AG10803 (cell line): ENCODE measurements at regions not wholly inside any gene's neighbourhood (a gene's known extent, or its start where the extent isn't known, plus 50 kb on each side); places are given as distances from the start of the nearest gene placed in this dataset.
"Not testable (repeated sequence)": the region's sequence is repeated elsewhere in the genome, so short reads cannot be mapped to it uniquely, and the experiment has no call there.

ENCODE experiments used
- DNase-seq: peaks from one replicate; pipeline ENCODE4 v3.0.0; 2010; ENCODE audit warnings: low read depth
- H3K4me3 ChIP-seq: 2 replicates; pipeline ENCODE4 v1.5.1; 2011; ENCODE audit warnings: mild to moderate bottlenecking, low read length, control low read depth
- CTCF ChIP-seq: conservative IDR thresholded peaks from 2 replicates; pipeline ENCODE4 v1.5.1; 2011; ENCODE audit warnings: mild to moderate bottlenecking, low read length, control low read depth, inconsistent platforms

GRCh38 chr1:212166644-212167043 lies 118.6 kb upstream of the PPP2R5A start:
- H3K4me3 ChIP-seq: no peak overlapping the region
- DNase-seq: no peak
- TF ChIP-seq CTCF: no peak

- DNase-seq: peak; percentile 92
- TF ChIP-seq CTCF: no peak
- no peak overlapping the region for H3K4me3 ChIP-seq
Observed at GRCh38 chr1:212167098-212167497, 118.1 kb upstream of the PPP2R5A start.

- TF ChIP-seq CTCF: no peak
- no peak overlapping the region for H3K4me3 ChIP-seq
- no peak for DNase-seq
Observed at GRCh38 chr1:212173567-212173966, 111.6 kb upstream of the PPP2R5A start.

- H3K4me3 ChIP-seq, DNase-seq: not testable (repeated sequence)
Observed at GRCh38 chr1:212174295-212174694, 110.9 kb upstream of the PPP2R5A start.

- TF ChIP-seq CTCF: no peak
- DNase-seq: no peak
- no peak overlapping the region for H3K4me3 ChIP-seq
Observed at GRCh38 chr1:212177542-212177941, 107.7 kb upstream of the PPP2R5A start.

GRCh38 chr1:212178851-212179250 lies 106.4 kb upstream of the PPP2R5A start:
- no peak overlapping the region for H3K4me3 ChIP-seq
- TF ChIP-seq CTCF: no peak
- peak; percentile 47 for DNase-seq

GRCh38 chr1:212179394-212180076 lies 105.7 kb upstream of the PPP2R5A start:
- no peak for TF ChIP-seq CTCF
- DNase-seq: peak; percentile 92
- H3K4me3 ChIP-seq: no peak overlapping the region
